ENCODE measurements at regions not wholly inside any gene's neighbourhood (a gene's known extent, or its start where the extent isn't known, plus 50 kb on each side); places are given as distances from the start of the nearest gene placed in this dataset.

GRCh38 chr9:28234133-28234893 lies 661.0 kb upstream of the C9orf72 start:
- no peak for DNase-seq

DNA sequence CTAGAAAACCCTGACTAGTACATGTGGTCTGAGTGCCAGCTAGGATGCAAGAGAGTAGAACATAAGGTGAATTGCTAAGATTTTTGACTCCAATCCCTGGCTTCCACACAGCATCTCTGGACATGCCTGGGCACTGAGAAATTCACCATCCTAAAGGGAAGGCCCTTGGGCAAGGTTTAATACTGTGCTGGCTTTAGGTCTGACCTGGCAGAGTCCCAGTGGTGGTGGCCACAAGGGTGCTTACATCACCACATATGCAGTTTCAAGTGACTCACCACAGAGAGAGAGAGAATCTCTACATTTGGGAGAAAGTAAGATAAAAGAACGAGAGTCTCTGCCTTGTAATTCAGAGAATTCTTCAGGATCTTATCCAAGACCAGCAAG lies 661.6 kb upstream of the C9orf72 start:
- DNase-seq: no peak

GRCh38 chr9:28249424-28249823 lies 676.1 kb upstream of the C9orf72 start:
- DNase-seq: no peak

DNA sequence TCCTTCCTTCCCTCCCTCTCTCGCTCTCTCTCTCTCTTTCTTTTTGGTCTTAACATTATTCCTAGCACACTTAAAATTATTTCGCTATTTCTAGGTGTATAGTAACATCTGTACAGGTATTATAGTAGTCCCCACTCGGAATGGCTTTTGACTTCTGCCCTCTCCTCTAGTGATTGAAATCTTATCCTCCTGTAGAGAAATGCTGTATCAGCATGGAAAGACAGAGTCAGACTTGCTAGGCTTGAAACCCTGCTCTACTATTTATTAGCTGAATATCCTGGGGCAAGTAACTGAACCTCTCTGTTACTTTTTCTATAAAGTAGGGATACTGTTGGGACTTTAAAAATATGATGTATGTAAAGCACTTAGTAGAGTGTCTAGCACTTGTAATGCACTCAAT lies 681.9 kb upstream of the C9orf72 start:
- DNase-seq: no peak

DNA sequence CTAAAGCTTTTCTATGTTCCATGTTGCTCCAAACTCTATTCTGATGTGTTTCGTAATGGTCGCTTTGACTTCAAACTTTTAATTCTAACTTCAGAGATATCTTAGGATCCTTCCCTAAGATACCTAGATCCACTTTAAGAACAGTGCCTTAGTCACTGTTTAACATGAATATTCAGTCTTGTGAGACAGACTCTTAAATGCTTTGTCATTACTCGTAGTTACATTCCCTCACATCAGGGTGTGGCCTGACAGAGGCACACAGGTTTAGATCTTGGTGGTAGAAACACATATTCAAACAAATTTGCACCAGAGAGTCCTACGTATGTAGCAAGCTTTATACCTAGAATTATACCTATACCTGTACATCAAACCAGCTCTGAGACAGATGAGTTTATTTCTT lies 687.0 kb upstream of the C9orf72 start:
- DNase-seq: no peak

GRCh38 chr9:28264368-28264767 lies 691.1 kb upstream of the C9orf72 start:
- DNase-seq: no peak

DNA sequence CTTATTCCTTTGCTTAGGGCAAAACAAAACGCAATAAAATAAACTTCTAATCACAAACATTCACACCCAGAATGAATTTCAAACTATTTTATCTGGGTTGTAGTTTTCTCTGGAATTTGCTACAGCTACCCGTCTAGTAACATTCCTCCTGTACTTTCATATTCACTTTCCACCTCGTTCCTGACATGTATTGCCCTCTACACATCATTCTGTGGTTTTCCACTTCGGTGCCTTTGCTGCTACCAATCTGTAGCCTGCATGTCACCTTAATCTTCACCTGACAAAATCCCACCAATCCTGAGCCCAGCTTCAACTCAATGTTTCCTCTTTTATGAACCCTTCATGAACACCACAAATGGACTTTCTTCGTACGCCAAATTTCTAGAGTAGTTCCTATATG lies 694.1 kb upstream of the C9orf72 start:
- no peak for DNase-seq

DNA sequence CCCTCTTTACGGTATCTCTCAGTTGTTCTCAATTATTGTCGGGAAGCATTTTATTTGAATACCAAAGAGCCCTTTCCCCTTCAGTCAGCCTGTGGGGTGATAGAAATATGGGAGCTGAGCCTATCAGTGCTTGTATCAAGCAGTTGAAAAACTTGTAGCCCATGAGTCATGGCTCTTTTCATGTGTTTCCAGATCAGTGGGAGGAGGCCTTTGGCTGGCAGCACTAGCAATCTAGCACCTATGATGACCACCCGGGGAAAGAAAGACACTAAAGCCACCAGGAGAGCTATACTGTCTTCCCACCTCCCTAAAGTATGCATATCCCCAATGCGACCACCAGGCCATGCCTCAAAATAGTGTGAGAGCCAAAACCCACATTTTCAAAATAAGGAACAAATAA lies 696.9 kb upstream of the C9orf72 start:
- DNase-seq: no peak

DNA sequence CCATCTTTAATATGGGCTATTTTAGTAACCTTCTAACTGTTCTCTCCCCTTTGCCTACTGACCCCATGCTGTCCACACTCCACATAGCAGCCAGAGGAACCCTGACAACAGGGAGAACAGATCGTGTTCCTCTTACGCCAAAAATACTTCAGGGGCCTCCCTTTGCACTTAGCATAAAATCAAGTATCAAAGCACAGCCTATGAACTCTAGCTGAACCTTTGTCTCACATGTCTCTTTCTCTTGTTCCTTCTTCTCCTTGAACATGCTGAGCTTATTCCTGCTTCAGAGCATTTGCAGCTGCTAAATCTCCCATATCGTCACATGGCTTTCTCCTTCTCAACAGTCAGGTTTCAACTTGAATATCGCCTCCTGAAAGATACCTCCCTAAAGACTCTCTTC lies 698.8 kb upstream of the C9orf72 start:
- no peak for DNase-seq

- DNase-seq: no peak
These were observed 714.2 kb upstream of the C9orf72 start for GRCh38 chr9:28287455-28287854.

DNA sequence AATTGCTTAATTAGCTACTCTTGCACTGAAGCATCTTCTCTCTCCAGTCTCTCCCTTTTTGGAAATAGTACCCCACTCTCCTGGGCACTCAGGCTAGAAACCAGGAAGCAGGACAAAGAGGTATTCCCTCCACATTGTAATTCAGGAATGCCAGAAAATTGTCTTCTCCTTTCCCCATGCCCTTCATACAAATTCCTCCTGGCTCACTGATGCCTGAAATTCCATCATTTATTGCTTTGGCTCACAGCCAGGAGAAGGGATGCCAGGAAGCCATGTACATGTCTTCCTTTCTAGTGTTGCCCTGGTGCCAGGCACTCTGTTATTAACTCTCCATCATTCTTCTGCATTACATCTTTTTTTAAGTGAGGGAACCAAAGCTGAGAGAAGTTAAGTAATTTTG lies 716.5 kb upstream of the C9orf72 start:
- peak; percentile 67 for DNase-seq

DNA sequence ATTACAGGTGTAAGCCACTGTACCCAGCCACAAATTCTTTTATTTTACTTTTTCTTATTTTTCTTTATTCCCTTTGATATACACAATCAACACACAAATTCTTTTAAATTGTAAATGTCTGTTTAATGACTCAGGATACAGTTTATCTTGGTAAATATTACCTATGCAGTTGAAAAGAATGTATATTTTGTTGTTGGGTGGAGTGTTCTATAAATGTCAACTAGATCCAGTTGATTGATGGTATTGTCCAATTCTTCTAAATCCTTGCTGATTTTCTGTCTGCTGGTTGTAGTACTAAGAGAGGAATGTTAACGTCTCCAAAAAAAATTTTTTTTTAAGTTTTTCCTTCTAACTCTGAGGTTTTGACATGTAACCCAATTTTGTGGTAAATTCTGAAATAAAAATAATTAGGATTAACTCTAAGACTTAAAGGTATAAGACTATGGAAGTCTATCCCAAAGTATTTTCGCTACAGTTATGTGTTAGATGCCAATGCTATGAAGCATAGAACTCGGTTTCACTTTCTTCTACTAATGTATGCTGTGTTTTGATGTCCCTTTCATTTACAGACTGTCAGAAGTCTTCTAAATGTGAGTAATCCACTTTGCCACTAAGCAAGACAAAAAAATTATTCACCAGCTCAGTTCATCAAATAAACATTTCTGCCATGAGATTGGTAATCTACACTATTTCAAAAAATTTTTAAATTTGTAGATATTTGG lies 720.2 kb upstream of the C9orf72 start:
- DNase-seq: no peak

GRCh38 chr9:28301281-28301680 lies 728.0 kb upstream of the C9orf72 start:
- DNase-seq: peak; percentile 34

- DNase-seq: no peak
These were observed 744.5 kb upstream of the C9orf72 start for GRCh38 chr9:28317745-28318144.

- no peak for DNase-seq
These were observed 745.2 kb upstream of the C9orf72 start for GRCh38 chr9:28318515-28318914.

- DNase-seq: no peak
These were observed 746.7 kb upstream of the C9orf72 start for GRCh38 chr9:28319981-28320380.

- DNase-seq: no peak
These were observed 747.3 kb upstream of the C9orf72 start for GRCh38 chr9:28320616-28321015.

DNA sequence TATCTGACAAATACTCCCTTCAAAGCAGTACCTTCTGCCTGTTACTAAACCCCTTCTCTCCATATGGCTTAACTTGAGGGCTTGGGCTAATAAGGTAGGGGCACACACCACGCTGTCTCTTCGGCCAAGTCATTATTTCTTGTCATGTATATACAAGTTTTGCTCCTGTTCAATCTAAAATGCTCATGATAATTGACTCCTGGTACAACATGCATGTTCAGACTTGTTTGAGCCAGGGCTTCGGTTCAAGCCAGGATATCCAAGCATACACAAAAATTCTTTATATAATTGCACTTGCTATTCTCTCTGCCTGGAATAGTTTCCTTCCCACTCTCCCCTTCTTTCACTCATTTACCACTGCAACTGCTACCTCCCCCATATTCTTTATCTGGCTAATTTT lies 756.0 kb upstream of the C9orf72 start:
- DNase-seq: no peak

- DNase-seq: no peak
These were observed 759.4 kb upstream of the C9orf72 start for GRCh38 chr9:28332648-28333047.

GRCh38 chr9:28341913-28342312 lies 768.6 kb upstream of the C9orf72 start:
- DNase-seq: no peak

GRCh38 chr9:28342815-28343338 lies 769.6 kb upstream of the C9orf72 start:
- no peak for DNase-seq

DNA sequence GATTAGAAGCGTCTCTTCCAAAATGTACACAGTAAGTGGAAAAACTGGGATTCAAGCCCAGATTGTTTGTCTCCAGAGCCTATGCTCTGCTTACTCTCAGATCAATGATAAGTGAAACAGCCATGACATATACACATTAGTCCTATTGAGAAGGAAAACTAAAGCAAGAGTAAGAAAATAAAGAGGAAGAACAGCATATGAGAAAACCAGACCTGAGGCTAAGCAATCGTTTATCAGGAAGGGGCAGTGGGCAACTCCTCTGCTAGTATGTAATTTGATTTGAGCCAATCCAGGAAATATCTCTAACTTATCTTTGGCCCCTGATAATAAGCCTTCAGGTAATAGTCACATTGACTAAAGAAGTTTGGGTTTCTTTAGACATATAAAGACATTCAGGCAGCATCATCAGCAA lies 789.9 kb upstream of the C9orf72 start:
- no peak for DNase-seq

GRCh38 chr9:28365020-28365640 lies 791.8 kb upstream of the C9orf72 start:
- no peak for DNase-seq

- no peak for DNase-seq
These were observed 792.4 kb upstream of the C9orf72 start for GRCh38 chr9:28365728-28366127.
